OCI-LY1 (cell line): ENCODE measurements at regions not wholly inside any gene's neighbourhood (a gene's known extent, or its start where the extent isn't known, plus 50 kb on each side); places are given as distances from the start of the nearest gene placed in this dataset.

ENCODE experiments used
- H2AFZ ChIP-seq: fragments of 200-600 bp; sonication (generic), shearing (Covaris generic); 2 replicates; pipeline ENCODE4 v1.6.0; 2014; ENCODE audit warnings: antibody characterized with exemption, mild to moderate bottlenecking, low read length
- H3F3A ChIP-seq: fragments of 200-600 bp; sonication (generic), shearing (Covaris generic); 2 replicates; pipeline ENCODE4 v1.6.0; 2014; ENCODE audit warnings: mild to moderate bottlenecking, antibody characterized with exemption, low read length, moderate library complexity; ENCODE audit not compliant: insufficient read depth
- H3K27ac ChIP-seq: fragments of 200-600 bp; sonication (generic); 2 replicates; pipeline ENCODE4 v1.5.1; 2014; ENCODE audit warnings: low read length, mixed run types, mild to moderate bottlenecking, low read depth; ENCODE audit not compliant: poor library complexity, severe bottlenecking
- H3K27me3 ChIP-seq: fragments of 200-600 bp; sonication (generic); 2 replicates; pipeline ENCODE4 v1.6.0; 2014; ENCODE audit warnings: antibody characterized with exemption, mild to moderate bottlenecking, low read length, moderate library complexity; ENCODE audit not compliant: insufficient read depth
- H3K36me3 ChIP-seq: fragments of 200-600 bp; sonication (generic); 2 replicates; pipeline ENCODE4 v1.6.1; 2014; ENCODE audit warnings: mild to moderate bottlenecking, antibody characterized with exemption, low read length, moderate library complexity, mixed read lengths; ENCODE audit not compliant: insufficient read depth
- H3K4me1 ChIP-seq: fragments of 200-600 bp; sonication (generic); 2 replicates; pipeline ENCODE4 v1.5.1; 2014; ENCODE audit warnings: mild to moderate bottlenecking, low read length, moderate library complexity; ENCODE audit not compliant: insufficient read depth, severe bottlenecking
- H3K4me2 ChIP-seq: fragments of 200-600 bp; sonication (generic), shearing (Covaris generic); 2 replicates; pipeline ENCODE4 v1.6.1; 2014; ENCODE audit warnings: low read length
- H3K4me3 ChIP-seq: fragments of 200-600 bp; sonication (generic); 2 replicates; pipeline ENCODE4 v1.5.1; 2014; ENCODE audit warnings: low read length, low read depth, mild to moderate bottlenecking, mixed read lengths; ENCODE audit not compliant: poor library complexity, severe bottlenecking
- H3K79me2 ChIP-seq: fragments of 200-600 bp; shearing (Covaris generic); 2 replicates; pipeline ENCODE4 v1.6.1; 2016; ENCODE audit warnings: mixed run types, low read length, mixed read lengths; ENCODE audit not compliant: insufficient read depth
- H3K9ac ChIP-seq: fragments of 200-600 bp; sonication (generic), shearing (Covaris generic); 2 replicates; pipeline ENCODE4 v1.6.1; 2014; ENCODE audit warnings: mild to moderate bottlenecking, low read length, mixed read lengths
- H3K9me2 ChIP-seq: fragments of 200-600 bp; sonication (generic), shearing (Covaris generic); 2 replicates; pipeline ENCODE4 v1.6.1; 2014; ENCODE audit warnings: low read depth, mild to moderate bottlenecking, low read length, mixed read lengths
- H3K9me3 ChIP-seq: fragments of 200-600 bp; shearing (Covaris generic); 2 replicates; pipeline ENCODE4 v1.6.1; 2014; ENCODE audit warnings: low read length, mixed read lengths
- H4K20me1 ChIP-seq: fragments of 200-600 bp; sonication (generic), shearing (Covaris generic); 2 replicates; pipeline ENCODE4 v1.6.0; 2016; ENCODE audit warnings: mild to moderate bottlenecking, low read length; ENCODE audit not compliant: insufficient read depth
- CTCF ChIP-seq: fragments of 200-600 bp; sonication (generic), shearing (Covaris generic); IDR thresholded peaks from 2 replicates; pipeline ENCODE4 v1.5.1; 2017; ENCODE audit warnings: mild to moderate bottlenecking, antibody characterized with exemption, low read length, moderate library complexity, mixed read lengths
- EZH2 ChIP-seq: fragments of 200-600 bp; sonication (generic), shearing (Covaris generic); IDR thresholded peaks from 2 replicates; pipeline ENCODE4 v1.8.0; 2017; ENCODE audit warnings: borderline replicate concordance, mixed run types, mild to moderate bottlenecking, antibody characterized with exemption, low read length, moderate library complexity, mixed read lengths

GRCh38 chr11:29484548-29484947 is 532.3 kb downstream of the KCNA4 start:
- Histone ChIP-seq H3K9me2 (no peaks in the 10 kb centered on the region), H4K20me1 (no peaks in the 10 kb centered on the region), H3K36me3 (no peaks in the 10 kb centered on the region), H3K9me3 (no peaks in the 10 kb centered on the region), H3K4me1 (no peaks in the 10 kb centered on the region), H3K9ac (no peak overlapping the region), H3K27ac (no peak overlapping the region), H3K4me2 (no peak overlapping the region), H3K27me3 (no peaks in the 10 kb centered on the region), H2AFZ (no peak overlapping the region), H3K4me3 (no peak overlapping the region), H3F3A (no peaks in the 10 kb centered on the region), H3K79me2 (no peaks in the 10 kb centered on the region)
- TF ChIP-seq CTCF, result no peak
- no peak for TF ChIP-seq EZH2

- Histone ChIP-seq H3K9me2 (no peaks in the 10 kb centered on the region), H3K36me3 (no peaks in the 10 kb centered on the region), H3K4me2 (no peak overlapping the region), H4K20me1 (no peaks in the 10 kb centered on the region), H2AFZ (no peak overlapping the region), H3K27ac (no peak overlapping the region), H3K4me1 (no peaks in the 10 kb centered on the region), H3K27me3 (no peaks in the 10 kb centered on the region), H3K9ac (no peak overlapping the region), H3F3A (no peaks in the 10 kb centered on the region), H3K9me3 (no peaks in the 10 kb centered on the region), H3K79me2 (no peaks in the 10 kb centered on the region), H3K4me3 (no peak overlapping the region)
- TF ChIP-seq CTCF (no peak), EZH2 (no peak)
These were observed 533.0 kb downstream of the KCNA4 start for GRCh38 chr11:29483831-29484230.

- no peak overlapping the region for H3K27ac ChIP-seq
- H3K27me3 ChIP-seq, result no peaks in the 10 kb centered on the region
- H3K9ac ChIP-seq, result no peak overlapping the region
- H3K36me3 ChIP-seq, result no peaks in the 10 kb centered on the region
- H3K4me2 ChIP-seq, result no peak overlapping the region
- no peaks in the 10 kb centered on the region for H3K9me3 ChIP-seq
- TF ChIP-seq CTCF (no peak), EZH2 (no peak)
- no peaks in the 10 kb centered on the region for H3F3A ChIP-seq
- H3K79me2 ChIP-seq, result no peaks in the 10 kb centered on the region
- no peaks in the 10 kb centered on the region for H3K4me1 ChIP-seq
- H3K9me2 ChIP-seq, result no peaks in the 10 kb centered on the region
- H3K4me3 ChIP-seq, result no peak overlapping the region
- H4K20me1 ChIP-seq, result no peaks in the 10 kb centered on the region
- no peak overlapping the region for H2AFZ ChIP-seq
These were observed 534.3 kb downstream of the KCNA4 start for GRCh38 chr11:29482510-29482909.
